GM21737 (cell line): ENCODE measurements at regions not wholly inside any gene's neighbourhood (a gene's known extent, or its start where the extent isn't known, plus 50 kb on each side); places are given as distances from the start of the nearest gene placed in this dataset.
"Not testable (repeated sequence)": the region's sequence is repeated elsewhere in the genome, so short reads cannot be mapped to it uniquely, and the experiment has no call there.

Experiments used
- ATAC-seq: cut with Tn5 transposase; IDR thresholded peaks from one replicate; pipeline ENCODE4 v1.9.1; 2021; ENCODE audit warnings: mild to moderate bottlenecking, moderate library complexity; ENCODE audit not compliant: unreplicated experiment

GRCh38 chr5:124199893-124200292 lies 546.5 kb downstream of the ZNF608 start:
- no peak for ATAC-seq

GRCh38 chr5:124195411-124195810 lies 551.0 kb downstream of the ZNF608 start:
- ATAC-seq = no peak

GRCh38 chr5:124194282-124194681 lies 552.2 kb downstream of the ZNF608 start:
- ATAC-seq = no peak

- no peak for ATAC-seq
Measured at GRCh38 chr5:124193371-124193789, 553.1 kb downstream of the ZNF608 start.

- no peak for ATAC-seq
Measured at GRCh38 chr5:124192716-124193115, 553.7 kb downstream of the ZNF608 start.

GRCh38 chr5:124185716-124186115 lies 560.7 kb downstream of the ZNF608 start:
- no peak for ATAC-seq

GRCh38 chr5:124182133-124182532 lies 564.3 kb downstream of the ZNF608 start:
- no peak for ATAC-seq

GRCh38 chr5:124180875-124181461 lies 565.5 kb downstream of the ZNF608 start:
- no peak for ATAC-seq

- ATAC-seq = no peak
Measured at GRCh38 chr5:124180299-124180874, 566.1 kb downstream of the ZNF608 start.

GRCh38 chr5:124179819-124180218 lies 566.6 kb downstream of the ZNF608 start:
- no peak for ATAC-seq

- ATAC-seq = no peak
Measured at GRCh38 chr5:124178050-124178449, 568.4 kb downstream of the ZNF608 start.

- ATAC-seq = no peak
Measured at GRCh38 chr5:124176692-124177091, 569.7 kb downstream of the ZNF608 start.

GRCh38 chr5:124173386-124173785 lies 573.1 kb downstream of the ZNF608 start:
- no peak for ATAC-seq

GRCh38 chr5:124172389-124173003 lies 573.9 kb downstream of the ZNF608 start:
- ATAC-seq = no peak

- not testable (repeated sequence) for ATAC-seq
Measured at GRCh38 chr5:124168093-124168492, 578.3 kb downstream of the ZNF608 start.

GRCh38 chr5:124162767-124163532 lies 583.5 kb downstream of the ZNF608 start:
- no peak for ATAC-seq

- ATAC-seq = no peak
Measured at GRCh38 chr5:124161266-124161665, 585.2 kb downstream of the ZNF608 start.

- ATAC-seq = no peak
Measured at GRCh38 chr5:124160265-124160664, 586.2 kb downstream of the ZNF608 start.

- ATAC-seq = no peak
Measured at GRCh38 chr5:124157320-124157719, 589.1 kb downstream of the ZNF608 start.

- no peak for ATAC-seq
Measured at GRCh38 chr5:124156415-124156996, 589.9 kb downstream of the ZNF608 start.

- ATAC-seq = no peak
Measured at GRCh38 chr5:124154714-124155113, 591.7 kb downstream of the ZNF608 start.
